HTR-8/SVneo (cell line): ENCODE measurements at regions not wholly inside any gene's neighbourhood (a gene's known extent, or its start where the extent isn't known, plus 50 kb on each side); places are given as distances from the start of the nearest gene placed in this dataset.

Source experiments
- DNase-seq: peaks from one replicate; pipeline ENCODE4 v3.0.0; 2011; ENCODE audit warnings: low spot score, mixed read lengths; ENCODE audit not compliant: insufficient read length
- FAIRE-seq: peaks from 2 replicates; lab custom pipeline; 2011; peaks lifted over from hg19 to GRCh38; lab: Jason Lieb, UNC

GRCh38 chr12:45585522-45586230 is 143.8 kb upstream of the ARID2 start:
- DNase-seq (no peak), FAIRE-seq (no peak)

GRCh38 chr12:45586486-45586885 is 143.0 kb upstream of the ARID2 start:
- FAIRE-seq (no peak), DNase-seq (no peak)

- FAIRE-seq (no peak), DNase-seq (no peak)
These were observed 142.5 kb upstream of the ARID2 start for GRCh38 chr12:45587012-45587411.

GRCh38 chr12:45587877-45588533 is 141.5 kb upstream of the ARID2 start:
- no peak for FAIRE-seq
- no peak for DNase-seq

GRCh38 chr12:45590646-45591045 is 138.9 kb upstream of the ARID2 start:
- FAIRE-seq = no peak
- no peak for DNase-seq

- DNase-seq = no peak
These were observed 137.9 kb upstream of the ARID2 start for GRCh38 chr12:45591635-45592034.

GRCh38 chr12:45596366-45596765 is 133.1 kb upstream of the ARID2 start:
- DNase-seq (no peak), FAIRE-seq (no peak)

More at GRCh38 chr12:45591635-45592034, 137.9 kb upstream of the ARID2 start:
- no peak for FAIRE-seq

GRCh38 chr12:45598336-45598735 is 131.2 kb upstream of the ARID2 start:
- FAIRE-seq (no peak), DNase-seq (no peak)

GRCh38 chr12:45598761-45599160 is 130.7 kb upstream of the ARID2 start:
- FAIRE-seq = no peak

GRCh38 chr12:45599196-45599595 is 130.3 kb upstream of the ARID2 start:
- DNase-seq (no peak), FAIRE-seq (no peak)

More at GRCh38 chr12:45598761-45599160, 130.7 kb upstream of the ARID2 start:
- DNase-seq = no peak

GRCh38 chr12:45601390-45601789 is 128.1 kb upstream of the ARID2 start:
- DNase-seq = no peak

GRCh38 chr12:45601888-45602287 is 127.6 kb upstream of the ARID2 start:
- no peak for DNase-seq
- FAIRE-seq = no peak

More at GRCh38 chr12:45601390-45601789, 128.1 kb upstream of the ARID2 start:
- no peak for FAIRE-seq

- DNase-seq = no peak
- no peak for FAIRE-seq
These were observed 123.9 kb upstream of the ARID2 start for GRCh38 chr12:45605624-45606023.

- no peak for DNase-seq
- FAIRE-seq = no peak
These were observed 118.4 kb upstream of the ARID2 start for GRCh38 chr12:45611061-45611460.

GRCh38 chr12:45611495-45611894 is 118.0 kb upstream of the ARID2 start:
- DNase-seq (no peak), FAIRE-seq (no peak)

GRCh38 chr12:45612044-45612794 is 117.3 kb upstream of the ARID2 start:
- DNase-seq (peak; percentile 24), FAIRE-seq (no peak)

- DNase-seq (peak; percentile 20), FAIRE-seq (no peak)
These were observed 116.2 kb upstream of the ARID2 start for GRCh38 chr12:45613296-45613695.

GRCh38 chr12:45613855-45614254 is 115.7 kb upstream of the ARID2 start:
- FAIRE-seq (no peak), DNase-seq (no peak)

- peak; percentile 76 for DNase-seq
These were observed 114.2 kb upstream of the ARID2 start for GRCh38 chr12:45615268-45615667.

GRCh38 chr12:45619736-45620135 is 109.8 kb upstream of the ARID2 start:
- FAIRE-seq (no peak), DNase-seq (no peak)

More at GRCh38 chr12:45615268-45615667, 114.2 kb upstream of the ARID2 start:
- no peak for FAIRE-seq

GRCh38 chr12:45621703-45622102 is 107.8 kb upstream of the ARID2 start:
- DNase-seq (no peak), FAIRE-seq (no peak)
